ENCODE measurements at regions not wholly inside any gene's neighbourhood (a gene's known extent, or its start where the extent isn't known, plus 50 kb on each side); places are given as distances from the start of the nearest gene placed in this dataset.

- Mint-ChIP-seq H3K36me3 (no peaks in the 10 kb centered on the region), H3K4me1 (no peaks in the 10 kb centered on the region), H3K27ac (no peak overlapping the region), H3K9me3 (peaks cover 5 to 15% of the 10 kb centered on the region in 2 donors), H3K27me3 (peaks cover 25 to 32% of the 10 kb centered on the region in 2 donors), H3K4me3 (no peak overlapping the region)
- ATAC-seq (replicated peaks) (no peak), DNase-seq (no peak)
These were observed 97.2 kb downstream of the CPZ start for GRCh38 chr4:8689741-8690140.

- no peak for ATAC-seq (replicated peaks)
- DNase-seq, result no peak
- no peaks in the 10 kb centered on the region for H3K36me3 Mint-ChIP-seq
- peaks cover 25 to 28% of the 10 kb centered on the region in 2 donors for H3K27me3 Mint-ChIP-seq
- peaks cover 5 to 10% of the 10 kb centered on the region in 2 donors for H3K9me3 Mint-ChIP-seq
- no peak overlapping the region for H3K4me3 Mint-ChIP-seq
- no peak overlapping the region for H3K27ac Mint-ChIP-seq
- no peaks in the 10 kb centered on the region for H3K4me1 Mint-ChIP-seq
These were observed 96.4 kb downstream of the CPZ start for GRCh38 chr4:8688908-8689445.

- H3K4me3 Mint-ChIP-seq, result no peak overlapping the region
These were observed 95.7 kb downstream of the CPZ start for GRCh38 chr4:8688041-8688907.

GRCh38 chr4:8687083-8687482, 94.5 kb downstream of the CPZ start:
- H3K4me3 Mint-ChIP-seq, result no peak overlapping the region
- H3K27ac Mint-ChIP-seq, result no peak overlapping the region
- peaks cover 25% of the 10 kb centered on the region in 2 donors for H3K27me3 Mint-ChIP-seq
- ATAC-seq (replicated peaks) (no peak), DNase-seq (no peak)
- no peaks in the 10 kb centered on the region for H3K36me3 Mint-ChIP-seq
- no peaks in the 10 kb centered on the region for H3K4me1 Mint-ChIP-seq
- peaks cover 6 to 14% of the 10 kb centered on the region in 2 donors for H3K9me3 Mint-ChIP-seq

More at GRCh38 chr4:8688041-8688907, 95.7 kb downstream of the CPZ start:
- Mint-ChIP-seq H3K27ac (no peak overlapping the region), H3K36me3 (no peaks in the 10 kb centered on the region), H3K4me1 (no peaks in the 10 kb centered on the region), H3K27me3 (peaks cover 25% of the 10 kb centered on the region in 2 donors), H3K9me3 (peaks cover 5 to 14% of the 10 kb centered on the region in 2 donors)
- ATAC-seq (replicated peaks) (no peak), DNase-seq (no peak)

GRCh38 chr4:8685831-8686230, 93.3 kb downstream of the CPZ start:
- peaks cover 25% of the 10 kb centered on the region in 2 donors for H3K27me3 Mint-ChIP-seq
- no peaks in the 10 kb centered on the region for H3K4me1 Mint-ChIP-seq
- H3K27ac Mint-ChIP-seq, result no peak overlapping the region
- DNase-seq, result no peak
- no peak for ATAC-seq (replicated peaks)
- no peak overlapping the region for H3K4me3 Mint-ChIP-seq
- H3K36me3 Mint-ChIP-seq, result no peaks in the 10 kb centered on the region
- peaks cover 6 to 14% of the 10 kb centered on the region in 2 donors for H3K9me3 Mint-ChIP-seq

- Mint-ChIP-seq H3K36me3 (no peaks in the 10 kb centered on the region), H3K27me3 (peaks cover 12 to 17% of the 10 kb centered on the region in 2 donors), H3K9me3 (peaks cover 6 to 14% of the 10 kb centered on the region in 2 donors), H3K4me3 (no peak overlapping the region), H3K4me1 (no peaks in the 10 kb centered on the region), H3K27ac (no peak overlapping the region)
- DNase-seq, result no peak
- ATAC-seq (replicated peaks), result no peak
These were observed 90.9 kb downstream of the CPZ start for GRCh38 chr4:8683462-8683861.

GRCh38 chr4:8682725-8683124, 90.2 kb downstream of the CPZ start:
- Mint-ChIP-seq H3K4me3 (no peak overlapping the region), H3K27me3 (peaks cover 12 to 16% of the 10 kb centered on the region in 2 donors), H3K27ac (no peak overlapping the region), H3K4me1 (no peaks in the 10 kb centered on the region), H3K36me3 (no peaks in the 10 kb centered on the region), H3K9me3 (peaks cover 6 to 14% of the 10 kb centered on the region in 2 donors)
- ATAC-seq (replicated peaks) (no peak), DNase-seq (no peak)

GRCh38 chr4:8682296-8682695, 89.7 kb downstream of the CPZ start:
- no peak for ATAC-seq (replicated peaks)
- Mint-ChIP-seq H3K27ac (no peak overlapping the region), H3K4me1 (no peaks in the 10 kb centered on the region), H3K36me3 (no peaks in the 10 kb centered on the region), H3K27me3 (peaks cover 12 to 15% of the 10 kb centered on the region in 2 donors), H3K9me3 (peaks cover 6 to 14% of the 10 kb centered on the region in 2 donors), H3K4me3 (no peak overlapping the region)
- no peak for DNase-seq

- Mint-ChIP-seq H3K4me3 (no peak overlapping the region), H3K27ac (no peak overlapping the region), H3K4me1 (no peaks in the 10 kb centered on the region), H3K36me3 (no peaks in the 10 kb centered on the region), H3K9me3 (peaks cover 2 to 11% of the 10 kb centered on the region in 2 donors), H3K27me3 (peaks cover 3 to 6% of the 10 kb centered on the region in 2 donors)
- ATAC-seq (replicated peaks), result no peak
- no peak for DNase-seq
These were observed 88.8 kb downstream of the CPZ start for GRCh38 chr4:8681391-8681790.

- ATAC-seq (replicated peaks), result no peak
These were observed 86.5 kb downstream of the CPZ start for GRCh38 chr4:8679032-8679431.

GRCh38 chr4:8676676-8677075, 84.1 kb downstream of the CPZ start:
- Mint-ChIP-seq H3K27me3 (peaks cover 4 to 10% of the 10 kb centered on the region in 2 donors), H3K27ac (no peak overlapping the region), H3K4me1 (no peaks in the 10 kb centered on the region), H3K4me3 (no peak overlapping the region), H3K36me3 (peaks cover 0 to 1% of the 10 kb centered on the region in 2 donors), H3K9me3 (peaks cover 0 to 5% of the 10 kb centered on the region in 2 donors)
- no peak for DNase-seq
- no peak for ATAC-seq (replicated peaks)

More at GRCh38 chr4:8679032-8679431, 86.5 kb downstream of the CPZ start:
- H3K36me3 Mint-ChIP-seq, result no peaks in the 10 kb centered on the region
- DNase-seq, result no peak
- no peak overlapping the region for H3K4me3 Mint-ChIP-seq
- H3K27me3 Mint-ChIP-seq, result peaks cover 0 to 4% of the 10 kb centered on the region in 2 donors
- H3K27ac Mint-ChIP-seq, result no peak overlapping the region
- H3K9me3 Mint-ChIP-seq, result peaks cover 2 to 11% of the 10 kb centered on the region in 2 donors
- no peaks in the 10 kb centered on the region for H3K4me1 Mint-ChIP-seq

- Mint-ChIP-seq H3K9me3 (peaks cover 0 to 5% of the 10 kb centered on the region in 2 donors), H3K4me3 (no peak overlapping the region), H3K4me1 (no peaks in the 10 kb centered on the region), H3K27me3 (peaks cover 4 to 15% of the 10 kb centered on the region in 2 donors), H3K27ac (no peak overlapping the region), H3K36me3 (peaks cover 0 to 1% of the 10 kb centered on the region in 2 donors)
- DNase-seq, result no peak
- no peak for ATAC-seq (replicated peaks)
These were observed 83.3 kb downstream of the CPZ start for GRCh38 chr4:8675906-8676305.

- H3K27ac Mint-ChIP-seq, result no peak overlapping the region
- no peak overlapping the region for H3K4me3 Mint-ChIP-seq
- ATAC-seq (replicated peaks) (no peak), DNase-seq (no peak)
- H3K27me3 Mint-ChIP-seq, result peaks cover 4 to 15% of the 10 kb centered on the region in 2 donors
- peaks cover 0 to 5% of the 10 kb centered on the region in 2 donors for H3K9me3 Mint-ChIP-seq
- no peaks in the 10 kb centered on the region for H3K4me1 Mint-ChIP-seq
- H3K36me3 Mint-ChIP-seq, result peaks cover 0 to 1% of the 10 kb centered on the region in 2 donors
These were observed 82.8 kb downstream of the CPZ start for GRCh38 chr4:8675383-8675782.

- peaks cover 4 to 15% of the 10 kb centered on the region in 2 donors for H3K27me3 Mint-ChIP-seq
- DNase-seq (no peak), ATAC-seq (replicated peaks) (no peak)
- no peak overlapping the region for H3K27ac Mint-ChIP-seq
- peaks cover 0 to 5% of the 10 kb centered on the region in 2 donors for H3K9me3 Mint-ChIP-seq
- no peak overlapping the region for H3K4me3 Mint-ChIP-seq
- peaks cover 0 to 1% of the 10 kb centered on the region in 2 donors for H3K36me3 Mint-ChIP-seq
- H3K4me1 Mint-ChIP-seq, result no peaks in the 10 kb centered on the region
These were observed 81.8 kb downstream of the CPZ start for GRCh38 chr4:8674311-8674885.
